ENCODE measurements at regions not wholly inside any gene's neighbourhood (a gene's known extent, or its start where the extent isn't known, plus 50 kb on each side); places are given as distances from the start of the nearest gene placed in this dataset.

- POLR2A ChIA-PET = interaction anchor here (2.1 to 4.5 kb wide), 3 partner anchors 7 to 15 kb away, joined by 7 to 21 read pairs (median 14); no protein-coding TSS in a partner anchor
Measured at GRCh38 chr9:22514871-22515270, 68.2 kb downstream of the DMRTA1 start.

GRCh38 chr9:22522206-22522740, 75.6 kb downstream of the DMRTA1 start:
- peak overlapping the region; percentile 70 for H3K4me2 ChIP-seq (ENCODE audit: low read length)
- H3K27ac ChIP-seq (ENCODE audit: low read depth, low read length, poor library complexity, severe bottlenecking) = peak overlapping the region; percentile 96
- H2AFZ ChIP-seq (ENCODE audit: low read length) = peak overlapping the region; percentile 55; the same call in 1 of the 2 replicates
- peaks cover 4% of the 10 kb centered on the region; the same call in 1 of the 2 replicates for H3K79me2 ChIP-seq (ENCODE audit: insufficient read depth, low read depth, low read length)
- BruUV-seq (replicated peaks) = no TSS peak
- peaks cover 82% of the 10 kb centered on the region for H3K4me1 ChIP-seq (ENCODE audit: insufficient read depth, low read length, poor library complexity, severe bottlenecking)
- peaks cover 26% of the 10 kb centered on the region; the same call in 1 of the 2 replicates for H3K9me3 ChIP-seq (ENCODE audit: low read length)
- POLR2A ChIA-PET = interaction anchor here (0.7 to 2.0 kb wide), 8 partner anchors 9 to 199 kb away, joined by 3 to 21 read pairs (median 6); no protein-coding TSS in a partner anchor
- DNase-seq (ENCODE audit: low spot score) = peak; percentile 85
- CTCF ChIA-PET (ENCODE audit: unreplicated experiment) = interaction anchor here (2.1 kb wide), 1 partner anchor 52 kb away, joined by 7 read pairs; no protein-coding TSS in a partner anchor
- intact Hi-C loops (cut with micrococcal nuclease; ENCODE audit: unreplicated experiment) = loop anchor here (10.0 kb wide), 2 partner anchors 357 to 1723 kb away; no protein-coding TSS in a partner anchor
- H3K36me3 ChIP-seq (ENCODE audit: insufficient read depth, low read length) = peaks cover 26% of the 10 kb centered on the region
- H4K20me1 ChIP-seq (ENCODE audit: insufficient read depth, low read length) = no peaks in the 10 kb centered on the region
- TF ChIP-seq EZH2phosphoT487 (IDR thresholded peaks at IDR 0.05; ENCODE audit: borderline replicate concordance, low read depth, low read length) (no peak), CTCF (conservative IDR thresholded peaks at IDR 0.05; ENCODE audit: low read length) (no peak)
- H3K9me2 ChIP-seq (ENCODE audit: insufficient read depth, low read length) = no peaks in the 10 kb centered on the region
- H3K4me3 ChIP-seq (ENCODE audit: low read depth, low read length, poor library complexity, severe bottlenecking) = peak overlapping the region; percentile 55

More at GRCh38 chr9:22514871-22515270, 68.2 kb downstream of the DMRTA1 start:
- peak overlapping the region; percentile 30 for H3K4me2 ChIP-seq (ENCODE audit: low read length)
- no peak for DNase-seq (ENCODE audit: low spot score)
- H3K9me3 ChIP-seq (ENCODE audit: low read length) = peaks cover 11% of the 10 kb centered on the region; the same call in 1 of the 2 replicates
- H3K9me2 ChIP-seq (ENCODE audit: insufficient read depth, low read length) = no peaks in the 10 kb centered on the region
- H3K27ac ChIP-seq (ENCODE audit: low read depth, low read length, poor library complexity, severe bottlenecking) = peak overlapping the region; percentile 94
- intact Hi-C loops (cut with micrococcal nuclease; ENCODE audit: unreplicated experiment) = loop anchor here (5.0 to 10.0 kb wide), 3 partner anchors 43 to 710 kb away; partner anchors contain the start of genes CDKN2A, CDKN2B-AS1 and MTAP
- H3K4me3 ChIP-seq (ENCODE audit: low read depth, low read length, poor library complexity, severe bottlenecking) = no peak overlapping the region
- H3K4me1 ChIP-seq (ENCODE audit: insufficient read depth, low read length, poor library complexity, severe bottlenecking) = peaks cover 89% of the 10 kb centered on the region
- no TSS peak for BruUV-seq (replicated peaks)
- H3K36me3 ChIP-seq (ENCODE audit: insufficient read depth, low read length) = peaks cover 20% of the 10 kb centered on the region
- CTCF ChIA-PET (ENCODE audit: unreplicated experiment) = interaction anchor here (0.9 to 1.2 kb wide), 2 partner anchors 10 to 102 kb away, joined by 4 read pairs; no protein-coding TSS in a partner anchor
- no peaks in the 10 kb centered on the region for H4K20me1 ChIP-seq (ENCODE audit: insufficient read depth, low read length)
- peak overlapping the region; percentile 68; the same call in 1 of the 2 replicates for H2AFZ ChIP-seq (ENCODE audit: low read length)
- H3K79me2 ChIP-seq (ENCODE audit: insufficient read depth, low read depth, low read length) = no peaks in the 10 kb centered on the region
- no peak for TF ChIP-seq CTCF (conservative IDR thresholded peaks at IDR 0.05; ENCODE audit: low read length)
- TF ChIP-seq EZH2phosphoT487 (IDR thresholded peaks at IDR 0.05; ENCODE audit: borderline replicate concordance, low read depth, low read length) = no peak

All from OCI-LY7 (cell line).